Endothelial cell of umbilical vein (primary cell): ENCODE measurements at regions not wholly inside any gene's neighbourhood (a gene's known extent, or its start where the extent isn't known, plus 50 kb on each side); places are given as distances from the start of the nearest gene placed in this dataset.

Source experiments
- BruUV-seq: library from RNA; stranded (reverse); fragments of 400-500 nt; replicated peaks from 2 replicates; lab custom pipeline; 2021; lab: Mats Ljungman, UMichigan
- CTCF ChIA-PET: fragments of 300-600, 350-600 bp; sonication (Branson Sonifier 250); formaldehyde crosslinking; loops from one replicate; lab custom pipeline; 2021; ENCODE audit warnings: antibody characterized with exemption, inconsistent platforms; lab: Charles Lee
- POLR2A ChIA-PET: fragments of 300-600, 350-600 bp; sonication (Branson Sonifier 250); formaldehyde crosslinking; loops from one replicate; lab custom pipeline; 2021; ENCODE audit warnings: antibody characterized with exemption, inconsistent platforms; lab: Charles Lee
- DNase-seq: peaks from one replicate; pipeline ENCODE4 v3.0.0-alpha.2; 2011; ENCODE audit warnings: low read depth, low spot score
- FAIRE-seq: peaks from 2 replicates; lab custom pipeline; 2011; peaks lifted over from hg19 to GRCh38; lab: Jason Lieb, UNC
- H2AFZ ChIP-seq: 2 replicates; pipeline ENCODE4 v1.6.0; 2012; ENCODE audit warnings: low read depth, low read length, control low read depth, inconsistent platforms
- H3K27ac ChIP-seq: 2 replicates; pipeline ENCODE4 v1.5.1; 2011; ENCODE audit warnings: low read depth, mild to moderate bottlenecking, control low read depth, low read length, moderate library complexity; ENCODE audit not compliant: insufficient read depth
- H3K27me3 ChIP-seq, 2 experiments: 2 replicates each; pipeline versions ENCODE4 v1.6.0 to v1.6.1; 2011; ENCODE audit warnings: low read length in 2 of 2, mixed read lengths in 1 of 2; ENCODE audit not compliant: control insufficient read depth in 2 of 2, insufficient read depth in 2 of 2
- H3K36me3 ChIP-seq, 2 experiments: 2 replicates in 1 of 2; 3 replicates in 1 of 2; pipeline ENCODE4 v1.5.1; 2011; ENCODE audit warnings: low read length in 2 of 2, mild to moderate bottlenecking in 1 of 2, moderate library complexity in 1 of 2; ENCODE audit not compliant: control insufficient read depth in 2 of 2, insufficient read depth in 2 of 2; ENCODE audit errors: extremely low read depth in 1 of 2
- H3K4me1 ChIP-seq: 3 replicates; pipeline ENCODE4 v1.5.1; 2011; ENCODE audit warnings: mild to moderate bottlenecking, low read length; ENCODE audit not compliant: control insufficient read depth, insufficient read depth; ENCODE audit errors: extremely low read depth
- H3K4me2 ChIP-seq: 2 replicates; pipeline ENCODE4 v1.6.1; 2011; ENCODE audit warnings: low read length, control low read depth, mixed read lengths; ENCODE audit not compliant: insufficient read depth
- H3K4me3 ChIP-seq, 3 experiments: fragments of 200-600 bp in 1 of 3; sonication (generic), shearing (Covaris generic) in 1 of 3; replicated peaks in 1 of 3; 2 replicates each; pipeline ENCODE4 v1.5.1; 2011 to 2016; ENCODE audit warnings: control low read depth in 3 of 3, low read length in 3 of 3, mild to moderate bottlenecking in 2 of 3, inconsistent platforms in 1 of 3, low read depth in 1 of 3, moderate library complexity in 1 of 3; ENCODE audit not compliant: insufficient read depth in 1 of 3
- H3K79me2 ChIP-seq: 2 replicates; pipeline ENCODE4 v1.6.0; 2012; ENCODE audit warnings: low read length, inconsistent platforms; ENCODE audit not compliant: control insufficient read depth, insufficient read depth
- H3K9ac ChIP-seq: replicated peaks from 2 replicates; pipeline ENCODE3; 2011; ENCODE audit warnings: low read length, control low read depth; ENCODE audit not compliant: insufficient read depth; ENCODE audit errors: extremely low read depth
- H3K9me1 ChIP-seq: replicated peaks from 3 replicates; pipeline ENCODE4 v1.6.0; 2011; ENCODE audit warnings: mild to moderate bottlenecking, low read length; ENCODE audit not compliant: control insufficient read depth, insufficient read depth; ENCODE audit errors: extremely low read depth
- H3K9me3 ChIP-seq: replicated peaks from 2 replicates; pipeline ENCODE4 v1.5.1; 2012; ENCODE audit warnings: low read length, inconsistent platforms; ENCODE audit not compliant: control insufficient read depth, insufficient read depth
- H4K20me1 ChIP-seq: replicated peaks from 2 replicates; pipeline ENCODE3; 2011; ENCODE audit warnings: mild to moderate bottlenecking, low read length; ENCODE audit not compliant: control insufficient read depth, insufficient read depth; ENCODE audit errors: extremely low read depth
- FOS ChIP-seq: IDR thresholded peaks from 2 replicates; pipeline ENCODE4 v1.6.1; 2011; ENCODE audit warnings: mild to moderate bottlenecking, low read length, moderate library complexity, borderline replicate concordance; ENCODE audit not compliant: insufficient read depth
- GATA2 ChIP-seq: IDR thresholded peaks from 2 replicates; pipeline ENCODE4 v1.7.0; 2011; ENCODE audit warnings: low read depth, mild to moderate bottlenecking, moderate library complexity, mixed read lengths, low read length; ENCODE audit not compliant: insufficient read length, insufficient read depth
- JUN ChIP-seq: IDR thresholded peaks from 2 replicates; pipeline ENCODE4 v1.6.1; 2011; ENCODE audit warnings: borderline replicate concordance, low read depth; ENCODE audit not compliant: insufficient read length, insufficient read depth
- POLR2A ChIP-seq: IDR thresholded peaks from 2 replicates; pipeline ENCODE4 v1.6.1; 2012; ENCODE audit warnings: low read depth, mild to moderate bottlenecking, control low read depth, low read length
- dilution Hi-C: fragments of 300-500 bp; cut with MboI; formaldehyde crosslinking; loops from one replicate; pipeline ENCODE4 v1.15.0; 2019; ENCODE audit warnings: low sequenced_read_pairs; ENCODE audit not compliant: extremely low pct_ligation_motif_present
- intact Hi-C: fragments of 100-400 bp; cut with micrococcal nuclease; formaldehyde crosslinking; loops from one replicate; pipeline ENCODE4 v1.10.0; 2022

DNA sequence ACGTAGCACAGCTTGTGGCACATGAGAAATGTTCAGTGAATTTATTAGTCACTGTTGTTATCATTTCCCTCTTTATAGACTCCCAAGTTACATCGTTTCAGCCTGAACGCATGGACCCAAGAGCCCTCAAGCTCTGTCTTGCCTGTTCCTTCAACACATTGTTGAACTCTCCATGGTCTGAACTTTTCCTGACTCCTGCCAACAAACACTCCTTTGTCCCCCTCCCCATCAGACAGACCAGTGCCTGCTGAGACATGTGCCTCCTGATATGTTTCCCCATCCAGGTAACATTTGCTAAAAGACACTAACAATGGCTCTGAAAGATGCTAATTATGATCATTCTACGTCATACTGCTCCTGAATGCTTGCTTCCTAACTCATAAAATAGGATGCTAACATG is 108.7 kb upstream of the NFIA start:
- Histone ChIP-seq H3K79me2 (no peaks in the 10 kb centered on the region), H3K36me3 (no peaks in the 10 kb centered on the region), H3K4me3 (no peak overlapping the region), H3K4me2 (no peak overlapping the region), H3K27ac (no peak overlapping the region), H4K20me1 (no peaks in the 10 kb centered on the region), H3K27me3 (no peaks in the 10 kb centered on the region), H3K9me3 (no peaks in the 10 kb centered on the region), H3K4me1 (peaks cover 5% of the 10 kb centered on the region), H3K9ac (no peak overlapping the region), H3K9me1 (no peaks in the 10 kb centered on the region), H2AFZ (no peak overlapping the region)
- intact Hi-C loops (no loop called here), dilution Hi-C loops (no loop called here)
- FAIRE-seq = no peak
- TF ChIP-seq POLR2A (no peak), GATA2 (no peak), JUN (no peak), FOS (no peak)
- POLR2A ChIA-PET = no interaction called here
- no TSS peak for BruUV-seq
- DNase-seq = no peak
- CTCF ChIA-PET = interaction anchor here (1.1 to 1.4 kb wide), 3 partner anchors 62 to 880 kb away, joined by 4 to 7 read pairs (median 5); no protein-coding TSS in a partner anchor

DNA sequence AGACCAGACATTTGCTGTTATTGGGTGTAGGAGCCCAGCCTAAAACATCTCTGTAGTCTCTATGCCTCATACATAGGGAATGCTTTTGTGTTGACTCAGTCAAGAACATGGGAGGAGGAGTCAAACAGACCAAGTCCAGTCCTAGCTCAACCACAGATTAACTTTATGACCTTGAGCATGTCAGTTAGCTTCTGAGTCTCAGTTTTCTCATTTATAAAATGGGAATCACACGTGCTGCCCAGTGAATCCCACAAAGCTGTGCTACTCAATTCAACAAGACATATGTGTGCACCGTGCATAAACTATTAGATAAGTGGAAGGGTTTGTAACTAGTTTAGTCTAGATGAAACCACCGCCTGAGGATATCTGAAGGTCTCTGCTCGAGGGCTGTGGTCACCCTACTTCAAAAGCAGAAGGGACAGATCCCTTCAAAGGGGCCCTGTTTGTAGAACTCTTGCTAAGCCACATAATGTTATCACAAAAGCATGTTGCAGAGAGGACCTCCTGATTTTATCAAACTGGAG is 109.5 kb upstream of the NFIA start:
- no peak overlapping the region for H3K9ac ChIP-seq
- H3K4me2 ChIP-seq = no peak overlapping the region
- no TSS peak for BruUV-seq
- peaks cover 5% of the 10 kb centered on the region for H3K4me1 ChIP-seq
- H3K9me1 ChIP-seq = no peaks in the 10 kb centered on the region
- DNase-seq (peak; percentile 16), FAIRE-seq (peak; percentile 72)
- no peaks in the 10 kb centered on the region for H3K9me3 ChIP-seq
- ChIA-PET POLR2A (no interaction called here), CTCF (interaction anchor here (1.0 to 1.5 kb wide), 6 partner anchors 61 to 1002 kb away, joined by 3 to 8 read pairs (median 4); no protein-coding TSS in a partner anchor)
- H3K36me3 ChIP-seq = no peaks in the 10 kb centered on the region
- H3K79me2 ChIP-seq = no peaks in the 10 kb centered on the region
- H4K20me1 ChIP-seq = no peaks in the 10 kb centered on the region
- dilution Hi-C loops (no loop called here), intact Hi-C loops (no loop called here)
- H2AFZ ChIP-seq = no peak overlapping the region
- H3K27me3 ChIP-seq = no peaks in the 10 kb centered on the region
- peak; percentile 45 for TF ChIP-seq FOS
- no peak for TF ChIP-seq POLR2A
- H3K27ac ChIP-seq = no peak overlapping the region
- H3K4me3 ChIP-seq = no peak overlapping the region
